ENCODE measurements at regions not wholly inside any gene's neighbourhood (a gene's known extent, or its start where the extent isn't known, plus 50 kb on each side); places are given as distances from the start of the nearest gene placed in this dataset.
"Not testable (repeated sequence)": the region's sequence is repeated elsewhere in the genome, so short reads cannot be mapped to it uniquely, and the experiment has no call there.

DNA sequence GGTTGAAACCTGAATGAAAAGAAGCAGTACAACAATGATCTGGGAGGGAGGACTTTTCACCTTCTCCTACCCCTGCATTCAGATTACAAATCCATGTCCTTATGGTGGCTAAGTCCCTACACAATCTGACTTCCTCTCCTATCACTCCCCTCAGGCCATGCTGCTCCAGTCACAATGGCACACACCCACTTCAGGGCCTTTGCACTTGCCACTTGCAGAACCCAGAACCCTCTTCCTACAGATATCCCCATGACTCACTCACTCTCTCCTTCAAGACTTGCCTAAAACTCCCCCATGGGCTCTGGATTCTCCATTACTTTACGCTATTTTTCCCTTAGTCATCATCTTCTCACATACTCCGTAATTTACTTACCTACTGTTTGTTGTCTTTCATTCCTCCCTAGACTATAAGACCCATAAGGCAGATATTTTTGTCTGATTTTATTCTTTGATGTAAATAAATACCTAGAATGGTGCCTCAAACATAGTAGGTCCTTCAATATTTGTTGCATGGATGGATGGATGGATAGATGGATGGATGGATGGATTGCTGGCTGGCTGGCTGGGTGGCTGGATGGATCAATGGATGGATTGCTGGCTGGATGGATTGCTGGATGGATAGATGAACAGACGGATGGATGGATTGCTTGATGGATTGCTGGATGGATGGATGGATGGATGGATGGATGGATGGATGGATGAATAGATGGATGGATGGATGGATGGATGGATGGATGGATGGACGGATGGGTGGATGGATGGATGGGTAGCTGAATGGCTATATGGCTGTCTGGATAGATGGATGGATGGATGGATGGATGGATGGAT lies 94.7 kb upstream of the NAV2 start:
- no peak for DNase-seq
- no peak overlapping the region for H3K4me3 ChIP-seq
- H3K9me3 ChIP-seq (replicated peaks in 1 of 3) = no peaks in the 10 kb centered on the region
- H3K27ac ChIP-seq = no peak overlapping the region
- 60 to 69% (median 65%) methylated on average over 3 to 4 of the region's 4 CpGs for WGBS, 4 donors
- intact Hi-C loops (cut with DNase I) = no loop called here
- no peaks in the 10 kb centered on the region for H3K4me1 ChIP-seq (replicated peaks in 1 of 2)
- TF ChIP-seq POLR2A (IDR thresholded peaks at IDR 0.05) = no peak
- TF ChIP-seq, protein P1, sequence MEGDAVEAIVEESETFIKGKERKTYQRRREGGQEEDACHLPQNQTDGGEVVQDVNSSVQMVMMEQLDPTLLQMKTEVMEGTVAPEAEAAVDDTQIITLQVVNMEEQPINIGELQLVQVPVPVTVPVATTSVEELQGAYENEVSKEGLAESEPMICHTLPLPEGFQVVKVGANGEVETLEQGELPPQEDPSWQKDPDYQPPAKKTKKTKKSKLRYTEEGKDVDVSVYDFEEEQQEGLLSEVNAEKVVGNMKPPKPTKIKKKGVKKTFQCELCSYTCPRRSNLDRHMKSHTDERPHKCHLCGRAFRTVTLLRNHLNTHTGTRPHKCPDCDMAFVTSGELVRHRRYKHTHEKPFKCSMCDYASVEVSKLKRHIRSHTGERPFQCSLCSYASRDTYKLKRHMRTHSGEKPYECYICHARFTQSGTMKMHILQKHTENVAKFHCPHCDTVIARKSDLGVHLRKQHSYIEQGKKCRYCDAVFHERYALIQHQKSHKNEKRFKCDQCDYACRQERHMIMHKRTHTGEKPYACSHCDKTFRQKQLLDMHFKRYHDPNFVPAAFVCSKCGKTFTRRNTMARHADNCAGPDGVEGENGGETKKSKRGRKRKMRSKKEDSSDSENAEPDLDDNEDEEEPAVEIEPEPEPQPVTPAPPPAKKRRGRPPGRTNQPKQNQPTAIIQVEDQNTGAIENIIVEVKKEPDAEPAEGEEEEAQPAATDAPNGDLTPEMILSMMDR (IDR thresholded peaks at IDR 0.05) = no peak
- no peaks in the 10 kb centered on the region for H3K36me3 ChIP-seq (replicated peaks in 1 of 2)
- no peaks in the 10 kb centered on the region for H3K27me3 ChIP-seq

DNA sequence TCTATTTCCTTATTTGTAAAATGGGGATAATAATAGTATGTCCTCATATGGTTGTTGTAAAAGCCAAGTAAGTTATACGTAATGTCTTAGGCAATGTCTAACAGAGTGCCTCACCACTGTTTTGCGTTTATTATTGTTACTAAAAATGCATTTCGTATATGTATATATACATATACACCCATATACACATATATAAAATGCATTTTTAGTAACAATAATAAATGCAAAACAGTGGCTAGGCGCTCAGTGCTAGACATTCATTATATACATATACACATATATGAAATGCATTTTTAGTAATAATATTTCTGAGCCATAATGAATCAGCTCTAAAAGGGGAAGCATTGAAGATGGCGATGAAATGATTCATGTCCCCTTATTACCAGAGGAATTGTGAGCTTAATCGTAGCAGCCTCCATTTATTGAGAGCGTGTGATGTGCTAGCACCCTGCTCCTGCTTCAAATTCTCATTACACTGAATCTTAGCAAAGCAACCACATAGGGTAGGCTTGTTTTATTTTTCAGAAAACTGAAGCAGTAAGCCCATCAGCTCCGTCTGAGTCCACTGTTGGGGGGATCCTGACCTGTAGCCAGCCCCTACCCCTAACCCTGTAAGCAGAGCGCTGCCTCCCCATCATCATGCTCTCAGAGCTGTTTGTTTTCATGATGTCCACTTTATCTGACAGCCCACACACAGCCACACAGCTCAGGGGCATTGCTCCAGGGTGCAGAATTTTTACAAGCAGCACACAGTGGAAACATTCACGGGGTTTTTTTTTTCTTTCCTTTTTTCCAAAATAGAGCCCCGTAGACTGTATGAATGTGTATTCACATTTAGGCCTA lies 97.1 kb upstream of the NAV2 start:
- Histone ChIP-seq H3K9me3 (replicated peaks in 1 of 3) (no peaks in the 10 kb centered on the region), H3K4me3 (no peak overlapping the region), H3K27me3 (no peaks in the 10 kb centered on the region), H3K36me3 (replicated peaks in 1 of 2) (no peaks in the 10 kb centered on the region), H3K4me1 (replicated peaks in 1 of 2) (no peaks in the 10 kb centered on the region), H3K27ac (no peak overlapping the region)
- no peak for DNase-seq
- intact Hi-C loops (cut with DNase I) = no loop called here
- TF ChIP-seq POLR2A (IDR thresholded peaks at IDR 0.05) = no peak
- TF ChIP-seq, protein P1 (IDR thresholded peaks at IDR 0.05) = no peak
- WGBS, 4 donors = 69 to 78% (median 75%) methylated on average over 11 of the region's 11 CpGs

DNA sequence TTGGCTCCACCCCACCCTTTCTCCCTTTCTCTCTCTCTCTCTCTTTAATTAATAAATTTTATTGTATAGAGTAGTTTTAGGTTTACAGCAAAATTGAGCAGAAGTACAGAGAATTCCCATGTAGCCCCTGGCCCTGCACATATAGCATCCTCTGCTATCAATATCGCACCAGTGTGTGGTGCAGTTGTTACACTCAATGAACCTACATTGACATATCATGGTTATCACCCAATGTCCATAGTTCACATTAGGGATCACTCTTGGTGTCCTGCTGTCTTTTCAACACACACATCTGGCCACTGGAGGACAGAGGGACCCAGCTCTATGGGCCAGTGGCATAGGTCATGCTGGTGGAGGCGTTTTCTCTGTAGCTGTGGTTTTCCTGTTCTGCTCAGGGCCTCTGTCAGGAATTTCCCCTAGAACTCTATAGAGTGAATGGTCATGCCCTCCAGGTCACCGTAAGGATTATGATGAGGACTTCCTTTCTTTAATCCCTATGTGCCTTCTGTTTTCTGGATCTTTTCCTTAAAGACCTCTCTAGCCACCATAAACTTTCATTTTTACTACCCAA lies 98.2 kb upstream of the NAV2 start:
- TF ChIP-seq POLR2A (IDR thresholded peaks at IDR 0.05) = no peak
- TF ChIP-seq, protein P1 (IDR thresholded peaks at IDR 0.05) = no peak
- intact Hi-C loops (cut with DNase I) = no loop called here
- Histone ChIP-seq H3K4me3 (no peak overlapping the region), H3K27ac (no peak overlapping the region), H3K4me1 (replicated peaks in 1 of 2) (no peaks in the 10 kb centered on the region), H3K9me3 (replicated peaks in 1 of 3) (no peaks in the 10 kb centered on the region), H3K27me3 (no peaks in the 10 kb centered on the region), H3K36me3 (replicated peaks in 1 of 2) (no peaks in the 10 kb centered on the region)
- no peak for DNase-seq
- WGBS, 4 donors = 61 to 78% (median 78%) methylated on average over 3 of the region's 3 CpGs

DNA sequence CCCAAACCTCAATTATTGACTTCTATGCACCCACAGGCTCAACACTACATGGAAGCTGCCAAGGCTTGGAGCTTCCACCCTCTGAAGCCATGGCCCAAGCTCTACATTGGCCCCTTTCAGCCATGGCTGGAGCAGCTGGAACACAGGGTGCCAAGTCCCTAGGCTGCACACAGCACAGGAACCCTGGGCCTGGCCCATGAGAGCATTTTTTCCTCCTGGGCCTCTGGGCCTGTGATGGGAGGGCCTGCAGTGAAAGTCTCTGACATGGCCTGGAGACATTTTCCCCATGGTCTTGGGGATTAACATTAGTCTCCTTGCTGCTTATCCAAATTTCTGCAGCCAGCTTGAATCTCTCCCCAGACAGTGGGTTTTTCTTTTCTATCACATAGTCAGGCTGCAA lies 100.6 kb upstream of the NAV2 start:
- H3K9me3 ChIP-seq (replicated peaks in 1 of 3); H3K27ac ChIP-seq; intact Hi-C loops (cut with DNase I); DNase-seq; H3K4me3 ChIP-seq; H3K36me3 ChIP-seq (replicated peaks in 1 of 2); H3K27me3 ChIP-seq; H3K4me1 ChIP-seq (replicated peaks in 1 of 2): not testable (repeated sequence)

All from adrenal gland (tissue), 9 donors.